ENCODE measurements at regions not wholly inside any gene's neighbourhood (a gene's known extent, or its start where the extent isn't known, plus 50 kb on each side); places are given as distances from the start of the nearest gene placed in this dataset.

- H3K27me3 ChIP-seq (ENCODE audit: control insufficient read depth, extremely low read depth, insufficient read depth, low read length) = no peaks in the 10 kb centered on the region
- dilution Hi-C loops (cut with MboI; ENCODE audit: extremely low pct_ligation_motif_present, low sequenced_read_pairs) = no loop called here
- no peaks in the 10 kb centered on the region for H3K36me3 ChIP-seq (ENCODE audit: control insufficient read depth in 2 of 2, extremely low read depth in 1 of 2, insufficient read depth in 2 of 2, low read length in 2 of 2)
- TF ChIP-seq, protein P1, sequence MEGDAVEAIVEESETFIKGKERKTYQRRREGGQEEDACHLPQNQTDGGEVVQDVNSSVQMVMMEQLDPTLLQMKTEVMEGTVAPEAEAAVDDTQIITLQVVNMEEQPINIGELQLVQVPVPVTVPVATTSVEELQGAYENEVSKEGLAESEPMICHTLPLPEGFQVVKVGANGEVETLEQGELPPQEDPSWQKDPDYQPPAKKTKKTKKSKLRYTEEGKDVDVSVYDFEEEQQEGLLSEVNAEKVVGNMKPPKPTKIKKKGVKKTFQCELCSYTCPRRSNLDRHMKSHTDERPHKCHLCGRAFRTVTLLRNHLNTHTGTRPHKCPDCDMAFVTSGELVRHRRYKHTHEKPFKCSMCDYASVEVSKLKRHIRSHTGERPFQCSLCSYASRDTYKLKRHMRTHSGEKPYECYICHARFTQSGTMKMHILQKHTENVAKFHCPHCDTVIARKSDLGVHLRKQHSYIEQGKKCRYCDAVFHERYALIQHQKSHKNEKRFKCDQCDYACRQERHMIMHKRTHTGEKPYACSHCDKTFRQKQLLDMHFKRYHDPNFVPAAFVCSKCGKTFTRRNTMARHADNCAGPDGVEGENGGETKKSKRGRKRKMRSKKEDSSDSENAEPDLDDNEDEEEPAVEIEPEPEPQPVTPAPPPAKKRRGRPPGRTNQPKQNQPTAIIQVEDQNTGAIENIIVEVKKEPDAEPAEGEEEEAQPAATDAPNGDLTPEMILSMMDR (optimal IDR thresholded peaks at IDR 0.05 in 1 of 3, IDR thresholded peaks at IDR 0.05 in 1 of 3, conservative IDR thresholded peaks at IDR 0.05 in 1 of 3; ENCODE audit: extremely low read depth in 1 of 3, insufficient read depth in 2 of 3, low read length in 3 of 3) = no peak
- no peak for TF ChIP-seq EZH2 (IDR thresholded peaks at IDR 0.05; ENCODE audit: low read length)
- H3K9me1 ChIP-seq (ENCODE audit: control insufficient read depth, extremely low read depth, insufficient read depth, low read length) = no peaks in the 10 kb centered on the region
- no peak overlapping the region for H3K27ac ChIP-seq (ENCODE audit: control insufficient read depth, insufficient read depth, low read length)
- H3K9me3 ChIP-seq (ENCODE audit: control insufficient read depth, low read depth, low read length) = no peaks in the 10 kb centered on the region
- DNase-seq (ENCODE audit: low read depth, low spot score) (no peak), FAIRE-seq (no peak)
- no peak overlapping the region for H3K4me2 ChIP-seq (ENCODE audit: control insufficient read depth, extremely low read depth, insufficient read depth, low read depth, low read length)
- H4K20me1 ChIP-seq (ENCODE audit: control insufficient read depth, extremely low read depth, insufficient read depth, low read length) = no peaks in the 10 kb centered on the region
- no peak overlapping the region for H3K9ac ChIP-seq (ENCODE audit: control insufficient read depth, extremely low read depth, insufficient read depth, low read length)
- no peaks in the 10 kb centered on the region for H3K4me1 ChIP-seq (ENCODE audit: control insufficient read depth, extremely low read depth, insufficient read depth, low read length)
- no peak overlapping the region for H3K4me3 ChIP-seq (ENCODE audit: control insufficient read depth in 2 of 3, extremely low read depth in 1 of 3, insufficient read depth in 2 of 3, low read depth in 1 of 3, low read length in 3 of 3)
- H2AFZ ChIP-seq (ENCODE audit: control insufficient read depth, low read length) = no peak overlapping the region
- no peaks in the 10 kb centered on the region for H3K79me2 ChIP-seq (ENCODE audit: control insufficient read depth, insufficient read depth, low read length)
Measured at GRCh38 chr13:76038920-76039716, 403.0 kb downstream of the LMO7 start.

- FAIRE-seq (no peak), DNase-seq (ENCODE audit: low read depth, low spot score) (no peak)
- Histone ChIP-seq H3K36me3 (ENCODE audit: control insufficient read depth in 2 of 2, extremely low read depth in 1 of 2, insufficient read depth in 2 of 2, low read length in 2 of 2) (no peaks in the 10 kb centered on the region), H4K20me1 (ENCODE audit: control insufficient read depth, extremely low read depth, insufficient read depth, low read length) (no peaks in the 10 kb centered on the region), H3K9ac (ENCODE audit: control insufficient read depth, extremely low read depth, insufficient read depth, low read length) (no peak overlapping the region), H3K79me2 (ENCODE audit: control insufficient read depth, insufficient read depth, low read length) (no peaks in the 10 kb centered on the region), H3K4me1 (ENCODE audit: control insufficient read depth, extremely low read depth, insufficient read depth, low read length) (no peaks in the 10 kb centered on the region), H3K9me1 (ENCODE audit: control insufficient read depth, extremely low read depth, insufficient read depth, low read length) (no peaks in the 10 kb centered on the region), H3K4me3 (ENCODE audit: control insufficient read depth in 2 of 3, extremely low read depth in 1 of 3, insufficient read depth in 2 of 3, low read depth in 1 of 3, low read length in 3 of 3) (no peak overlapping the region), H3K4me2 (ENCODE audit: control insufficient read depth, extremely low read depth, insufficient read depth, low read depth, low read length) (no peak overlapping the region), H3K27ac (ENCODE audit: control insufficient read depth, insufficient read depth, low read length) (no peak overlapping the region), H3K27me3 (ENCODE audit: control insufficient read depth, extremely low read depth, insufficient read depth, low read length) (no peaks in the 10 kb centered on the region), H2AFZ (ENCODE audit: control insufficient read depth, low read length) (no peak overlapping the region), H3K9me3 (ENCODE audit: control insufficient read depth, low read depth, low read length) (no peaks in the 10 kb centered on the region)
- TF ChIP-seq, protein P1 (optimal IDR thresholded peaks at IDR 0.05 in 1 of 3, IDR thresholded peaks at IDR 0.05 in 1 of 3, conservative IDR thresholded peaks at IDR 0.05 in 1 of 3; ENCODE audit: extremely low read depth in 1 of 3, insufficient read depth in 2 of 3, low read length in 3 of 3) = no peak
- no peak for TF ChIP-seq EZH2 (IDR thresholded peaks at IDR 0.05; ENCODE audit: low read length)
- dilution Hi-C loops (cut with MboI; ENCODE audit: extremely low pct_ligation_motif_present, low sequenced_read_pairs) = no loop called here
Measured at GRCh38 chr13:76036176-76036575, 400.0 kb downstream of the LMO7 start.
